ENCODE measurements at regions not wholly inside any gene's neighbourhood (a gene's known extent, or its start where the extent isn't known, plus 50 kb on each side); places are given as distances from the start of the nearest gene placed in this dataset.

GRCh38 chr10:121313119-121313875 is 284.9 kb downstream of the FGFR2 start:
- no peaks in the 10 kb centered on the region for H3K36me3 ChIP-seq
- H3K4me1 ChIP-seq, result no peaks in the 10 kb centered on the region
- DNase-seq (no peak), ATAC-seq (no peak)
- H3K4me3 ChIP-seq, result no peak overlapping the region
- no peaks in the 10 kb centered on the region for H3K9me3 ChIP-seq
- no peaks in the 10 kb centered on the region for H3K27me3 ChIP-seq
- TF ChIP-seq CTCF (IDR thresholded peaks at IDR 0.05), result no peak
- no peak overlapping the region for H3K27ac ChIP-seq
- intact Hi-C loops (cut with DNase I), result no loop called here

GRCh38 chr10:121316432-121316831 is 281.8 kb downstream of the FGFR2 start:
- Histone ChIP-seq H3K27me3 (no peaks in the 10 kb centered on the region), H3K36me3 (no peaks in the 10 kb centered on the region), H3K27ac (no peak overlapping the region), H3K4me3 (no peak overlapping the region), H3K9me3 (no peaks in the 10 kb centered on the region), H3K4me1 (no peaks in the 10 kb centered on the region)
- DNase-seq (no peak), ATAC-seq (no peak)
- intact Hi-C loops (cut with DNase I), result no loop called here
- no peak for TF ChIP-seq CTCF (IDR thresholded peaks at IDR 0.05)

GRCh38 chr10:121317374-121317773 is 280.9 kb downstream of the FGFR2 start:
- Histone ChIP-seq H3K9me3 (no peaks in the 10 kb centered on the region), H3K4me3 (no peak overlapping the region), H3K36me3 (no peaks in the 10 kb centered on the region), H3K27ac (no peak overlapping the region), H3K4me1 (no peaks in the 10 kb centered on the region), H3K27me3 (no peaks in the 10 kb centered on the region)
- DNase-seq (no peak), ATAC-seq (no peak)
- intact Hi-C loops (cut with DNase I), result no loop called here
- no peak for TF ChIP-seq CTCF (IDR thresholded peaks at IDR 0.05)

- no peak for DNase-seq
- Histone ChIP-seq H3K9me3 (no peaks in the 10 kb centered on the region), H3K4me3 (no peak overlapping the region), H3K27ac (no peak overlapping the region), H3K27me3 (no peaks in the 10 kb centered on the region), H3K36me3 (no peaks in the 10 kb centered on the region), H3K4me1 (no peaks in the 10 kb centered on the region)
- ATAC-seq, result no peak
- intact Hi-C loops (cut with DNase I), result no loop called here
- no peak for TF ChIP-seq CTCF (IDR thresholded peaks at IDR 0.05)
Measured at GRCh38 chr10:121322046-121322445, 276.2 kb downstream of the FGFR2 start.

- intact Hi-C loops (cut with DNase I), result no loop called here
- Histone ChIP-seq H3K36me3 (no peaks in the 10 kb centered on the region), H3K27me3 (no peaks in the 10 kb centered on the region), H3K4me1 (no peaks in the 10 kb centered on the region), H3K27ac (no peak overlapping the region), H3K4me3 (no peak overlapping the region), H3K9me3 (no peaks in the 10 kb centered on the region)
- TF ChIP-seq CTCF (IDR thresholded peaks at IDR 0.05), result no peak
- DNase-seq, result no peak
- ATAC-seq, result no peak
Measured at GRCh38 chr10:121322776-121323175, 275.5 kb downstream of the FGFR2 start.

GRCh38 chr10:121323443-121323842 is 274.8 kb downstream of the FGFR2 start:
- ATAC-seq, result no peak
- H3K9me3 ChIP-seq, result no peaks in the 10 kb centered on the region
- DNase-seq, result no peak
- no peaks in the 10 kb centered on the region for H3K36me3 ChIP-seq
- H3K4me3 ChIP-seq, result no peak overlapping the region
- H3K27me3 ChIP-seq, result no peaks in the 10 kb centered on the region
- intact Hi-C loops (cut with DNase I), result no loop called here
- no peaks in the 10 kb centered on the region for H3K4me1 ChIP-seq
- TF ChIP-seq CTCF (IDR thresholded peaks at IDR 0.05), result no peak
- no peak overlapping the region for H3K27ac ChIP-seq

Data from upper lobe of right lung (tissue), 1 donor.